H9 (cell line): ENCODE measurements at regions not wholly inside any gene's neighbourhood (a gene's known extent, or its start where the extent isn't known, plus 50 kb on each side); places are given as distances from the start of the nearest gene placed in this dataset.

Source experiments
- DNase-seq: peaks from one replicate; pipeline ENCODE4 v3.0.0-alpha.2; 2017
- H2AFZ ChIP-seq: one replicate; pipeline ENCODE4 v1.6.1; 2013; ENCODE audit warnings: mild to moderate bottlenecking, low read length, control low read depth, moderate library complexity
- H2AK5ac ChIP-seq: 2 replicates; pipeline ENCODE4 v1.6.1; 2013; ENCODE audit warnings: low read length, control low read depth, mixed read lengths; ENCODE audit not compliant: insufficient read length
- H2BK120ac ChIP-seq: one replicate; pipeline ENCODE4 v1.6.1; 2013; ENCODE audit warnings: low read depth, mild to moderate bottlenecking, low read length, control low read depth, inconsistent platforms; ENCODE audit not compliant: poor library complexity, severe bottlenecking
- H2BK12ac ChIP-seq: 2 replicates; pipeline ENCODE4 v1.6.1; 2013; ENCODE audit warnings: low read length, control low read depth, mixed read lengths, low read depth; ENCODE audit not compliant: insufficient read length
- H2BK15ac ChIP-seq: 2 replicates; pipeline ENCODE4 v1.6.1; 2013; ENCODE audit warnings: low read depth, low read length, control low read depth
- H2BK20ac ChIP-seq: one replicate; pipeline ENCODE4 v1.6.1; 2013; ENCODE audit warnings: low read depth, mild to moderate bottlenecking, low read length, control low read depth, inconsistent platforms; ENCODE audit not compliant: poor library complexity, severe bottlenecking
- H2BK5ac ChIP-seq: 2 replicates; pipeline ENCODE4 v1.6.1; 2013; ENCODE audit warnings: low read length, control low read depth, mixed read lengths; ENCODE audit not compliant: insufficient read length
- H3K14ac ChIP-seq: 2 replicates; pipeline ENCODE4 v1.6.1; 2013; ENCODE audit warnings: low read length, control low read depth; ENCODE audit not compliant: insufficient read depth
- H3K18ac ChIP-seq: 2 replicates; pipeline ENCODE4 v1.6.1; 2013; ENCODE audit warnings: low read depth, mild to moderate bottlenecking, mixed read lengths, low read length, control low read depth; ENCODE audit not compliant: insufficient read length
- H3K23ac ChIP-seq: 2 replicates; pipeline ENCODE4 v1.6.1; 2013; ENCODE audit warnings: low read length, control low read depth, mixed read lengths, low read depth; ENCODE audit not compliant: insufficient read length
- H3K23me2 ChIP-seq: 2 replicates; pipeline ENCODE4 v1.6.1; 2013; ENCODE audit warnings: low read depth, mild to moderate bottlenecking, mixed read lengths, low read length, control low read depth; ENCODE audit not compliant: insufficient read length, poor library complexity, severe bottlenecking
- H3K27ac ChIP-seq: 2 replicates; pipeline ENCODE4 v1.5.1; 2013; ENCODE audit warnings: low read length, control low read depth, mixed read lengths, low read depth; ENCODE audit not compliant: insufficient read length
- H3K27me3 ChIP-seq: 2 replicates; pipeline ENCODE4 v1.6.1; 2013; ENCODE audit warnings: low read length, control low read depth, inconsistent platforms; ENCODE audit not compliant: insufficient read depth
- H3K4ac ChIP-seq: 2 replicates; pipeline ENCODE4 v1.6.1; 2013; ENCODE audit warnings: low read depth, mild to moderate bottlenecking, control low read depth, inconsistent platforms, low read length, moderate library complexity
- H3K4me1 ChIP-seq: 2 replicates; pipeline ENCODE4 v1.6.1; 2013; ENCODE audit warnings: low read length, control low read depth, inconsistent platforms; ENCODE audit not compliant: insufficient read depth
- H3K4me2 ChIP-seq: 2 replicates; pipeline ENCODE4 v1.6.1; 2013; ENCODE audit warnings: low read length, control low read depth, mixed read lengths; ENCODE audit not compliant: insufficient read length, insufficient read depth
- H3K56ac ChIP-seq: 2 replicates; pipeline ENCODE4 v1.6.1; 2013; ENCODE audit warnings: low read depth, mild to moderate bottlenecking, mixed read lengths, low read length, control low read depth; ENCODE audit not compliant: insufficient read length
- H3K79me1 ChIP-seq: 2 replicates; pipeline ENCODE4 v1.6.1; 2013; ENCODE audit warnings: low read depth, mild to moderate bottlenecking, moderate library complexity, low read length, control low read depth, inconsistent platforms; ENCODE audit not compliant: insufficient read depth, poor library complexity, severe bottlenecking
- H3K79me2 ChIP-seq: 2 replicates; pipeline ENCODE4 v1.6.1; 2013; ENCODE audit warnings: low read length, control low read depth, inconsistent platforms; ENCODE audit not compliant: insufficient read depth
- H3K9ac ChIP-seq: 2 replicates; pipeline ENCODE4 v1.6.1; 2013; ENCODE audit warnings: low read length, control low read depth, mixed read lengths; ENCODE audit not compliant: insufficient read length; ENCODE audit errors: extremely low read depth
- H3K9me3 ChIP-seq: one replicate; pipeline ENCODE4 v1.6.1; 2013; ENCODE audit warnings: low read depth, low read length, inconsistent platforms; ENCODE audit not compliant: control insufficient read depth
- H3T11ph ChIP-seq: one replicate; pipeline ENCODE4 v1.6.1; 2013; ENCODE audit warnings: mild to moderate bottlenecking, low read length, control low read depth, inconsistent platforms
- H4K20me1 ChIP-seq: one replicate; pipeline ENCODE4 v1.6.1; 2013; ENCODE audit not compliant: control insufficient read depth, insufficient read length, insufficient read depth
- H4K5ac ChIP-seq: 2 replicates; pipeline ENCODE4 v1.6.1; 2013; ENCODE audit warnings: low read depth, mild to moderate bottlenecking, mixed read lengths, low read length, control low read depth; ENCODE audit not compliant: insufficient read length
- H4K8ac ChIP-seq: replicated peaks from 2 replicates; pipeline ENCODE4 v1.6.1; 2013; ENCODE audit warnings: low read length, control low read depth, mixed read lengths, low read depth; ENCODE audit not compliant: insufficient read length
- H4K91ac ChIP-seq: 2 replicates; pipeline ENCODE4 v1.6.1; 2013; ENCODE audit warnings: low read depth, mild to moderate bottlenecking, moderate library complexity, mixed read lengths, low read length, control low read depth; ENCODE audit not compliant: insufficient read length
- H3K27ac Mint-ChIP-seq, 3 experiments: 2 replicates in 2 of 3; 3 replicates in 1 of 3; pipeline ENCODE4 v1.8.0; 2020 to 2021; ENCODE audit warnings: mixed read lengths in 3 of 3, mild to moderate bottlenecking in 1 of 3, moderate library complexity in 1 of 3
- H3K27me3 Mint-ChIP-seq: 2 replicates; pipeline ENCODE4 v1.8.0; 2021; ENCODE audit warnings: low read depth, mild to moderate bottlenecking, moderate library complexity, mixed read lengths
- H3K36me3 Mint-ChIP-seq, 3 experiments: 2 replicates in 2 of 3; 3 replicates in 1 of 3; pipeline ENCODE4 v1.8.0; 2020 to 2021; ENCODE audit warnings: low read depth in 3 of 3, mixed read lengths in 3 of 3; ENCODE audit not compliant: insufficient read depth in 1 of 3
- H3K4me1 Mint-ChIP-seq, 2 experiments: 2 replicates each; pipeline ENCODE4 v1.8.0; 2020; ENCODE audit warnings: mixed read lengths in 2 of 2
- H3K4me3 Mint-ChIP-seq, 2 experiments: 2 replicates in 1 of 2; 3 replicates in 1 of 2; pipeline ENCODE4 v1.8.0; 2020 to 2021; ENCODE audit warnings: mild to moderate bottlenecking in 2 of 2, mixed read lengths in 2 of 2, moderate library complexity in 1 of 2
- H3K9me3 Mint-ChIP-seq, 2 experiments: 2 replicates in 1 of 2; 3 replicates in 1 of 2; pipeline ENCODE4 v1.8.0; 2020; ENCODE audit warnings: mild to moderate bottlenecking in 2 of 2, mixed read lengths in 2 of 2, moderate library complexity in 1 of 2
- CTCF ChIP-seq: fragments of 200-600 bp; sonication (generic); conservative IDR thresholded peaks from 3 replicates; pipeline ENCODE4 v1.8.0; 2021; ENCODE audit warnings: antibody characterized with exemption, mild to moderate bottlenecking
- WGBS: extraction: QIAGEN DNeasy Blood & Tissue Kit; methylation state at CpG from one replicate; pipeline ENCODE4 v1.1.7; 2013; ENCODE audit warnings: missing lambda C conversion rate, low lambda C conversion rate, mixed read lengths; ENCODE audit not compliant: insufficient read length; ENCODE audit errors: extremely low coverage; 5-methylcytosine and 5-hydroxymethylcytosine counted together

DNA sequence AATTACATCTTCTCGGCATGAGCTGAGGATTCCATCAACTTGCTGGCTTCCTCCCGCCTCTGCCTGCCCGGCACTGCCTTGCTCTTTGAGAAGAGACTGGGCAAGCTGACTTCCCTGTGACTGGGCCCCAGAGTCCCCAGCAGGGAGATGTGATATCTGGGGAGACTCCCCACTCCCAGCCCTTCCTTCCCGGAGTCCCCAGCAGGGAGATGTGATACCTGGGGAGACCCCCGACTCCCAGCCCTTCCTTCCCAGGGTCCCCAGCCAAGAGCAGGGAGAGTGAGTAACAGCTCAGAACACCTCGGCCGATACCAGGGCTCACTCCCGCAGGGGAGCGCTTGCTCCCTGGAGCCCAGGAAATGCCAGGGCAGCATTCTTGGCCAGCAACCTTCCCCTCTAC lies 90.1 kb upstream of the NEURL1B start:
- no peaks in the 10 kb centered on the region for H3K79me1 ChIP-seq
- no CpG with 5 or more reads among the region's 9 CpGs for WGBS
- Mint-ChIP-seq H3K4me1 (peaks cover 0 to 20% of the 10 kb centered on the region in 2 experiments; a peak in 3 of 4 replicates), H3K36me3 (peaks cover 0 to 2% (median 0%) of the 10 kb centered on the region in 3 experiments; a peak in 1 of 7 replicates), H3K27ac (no peak overlapping the region; a peak in 1 of 7 replicates), H3K4me3 (no peak overlapping the region), H3K27me3 (peaks cover 19% of the 10 kb centered on the region), H3K9me3 (peaks cover 0 to 3% of the 10 kb centered on the region in 2 experiments; a peak in 2 of 5 replicates)
- H3K4ac ChIP-seq, result no peak overlapping the region
- no peak for DNase-seq
- H4K8ac ChIP-seq, result no peak overlapping the region
- no peak for TF ChIP-seq CTCF
- no peak overlapping the region for H3K56ac ChIP-seq
- H3K9me3 ChIP-seq, result no peaks in the 10 kb centered on the region
- H4K91ac ChIP-seq, result no peak overlapping the region
- H2BK12ac ChIP-seq, result no peak overlapping the region
- no peak overlapping the region for H2AK5ac ChIP-seq
- no peaks in the 10 kb centered on the region for H3K4me1 ChIP-seq
- H3K18ac ChIP-seq, result no peak overlapping the region
- no peaks in the 10 kb centered on the region for H3K79me2 ChIP-seq
- no peak overlapping the region for H2BK5ac ChIP-seq
- no peak overlapping the region for H2BK15ac ChIP-seq
- no peak overlapping the region for H3K27ac ChIP-seq
- no peak overlapping the region for H2AFZ ChIP-seq
- H4K20me1 ChIP-seq, result no peaks in the 10 kb centered on the region
- H3K4me2 ChIP-seq, result no peak overlapping the region
- no peak overlapping the region; the same call in 1 of the 2 replicates for H3K14ac ChIP-seq
- H3K9ac ChIP-seq, result no peak overlapping the region
- H2BK120ac ChIP-seq, result no peak overlapping the region
- H2BK20ac ChIP-seq, result no peak overlapping the region
- no peaks in the 10 kb centered on the region for H3K23me2 ChIP-seq
- H3T11ph ChIP-seq, result no peak overlapping the region
- no peaks in the 10 kb centered on the region for H3K27me3 ChIP-seq
- no peak overlapping the region for H4K5ac ChIP-seq
- no peak overlapping the region for H3K23ac ChIP-seq
